HepG2 (cell line): ENCODE measurements at regions not wholly inside any gene's neighbourhood (a gene's known extent, or its start where the extent isn't known, plus 50 kb on each side); places are given as distances from the start of the nearest gene placed in this dataset.

Experiments
- ATAC-seq: fragments of 200-7000 bp; cut with Tn5 transposase; 3 replicates; pipeline ENCODE4 v1.9.1; 2020; ENCODE audit warnings: mild to moderate bottlenecking, moderate library complexity
- BruUV-seq: library from RNA; stranded (reverse); fragments of 400-500 nt; replicated peaks from 2 replicates; lab custom pipeline; 2021; lab: Mats Ljungman, UMichigan
- CTCF ChIA-PET: fragments of 300-600 bp; formaldehyde crosslinking; extraction: SDS; loops from one replicate; lab custom pipeline; 2021; ENCODE audit warnings: low total read pairs, inconsistent platforms, low intra/inter-chr PET ratio; lab: Yijun Ruan, JAX
- POLR2A ChIA-PET: fragments of 350-600 bp; sonication (Branson Sonifier 250); formaldehyde crosslinking; loops from one replicate; lab custom pipeline; 2020; ENCODE audit warnings: antibody characterized with exemption, inconsistent platforms; lab: Yijun Ruan, JAX
- DNase-seq: peaks from one replicate; pipeline ENCODE4 v3.0.0-alpha.2; 2015; ENCODE audit warnings: low spot score
- FAIRE-seq: peaks from 3 replicates; lab custom pipeline; 2011; peaks lifted over from hg19 to GRCh38; lab: Jason Lieb, UNC
- H2AFZ ChIP-seq: one replicate; pipeline ENCODE4 v1.6.1; 2011; ENCODE audit warnings: low read length, inconsistent platforms
- H3K27ac ChIP-seq: fragments of 300-600 bp; 3 replicates; pipeline ENCODE4 v1.8.0; 2011; ENCODE audit warnings: mixed run types, mild to moderate bottlenecking, mixed read lengths, low read length, inconsistent platforms; ENCODE audit not compliant: insufficient read depth; ENCODE audit errors: extremely low read length
- H3K27me3 ChIP-seq, 2 experiments: fragments of 200-600 bp in 1 of 2; 2 replicates in 1 of 2; 3 replicates in 1 of 2; pipeline versions ENCODE4 v1.6.0 to v1.8.0; 2011; ENCODE audit warnings: low read length in 2 of 2, mild to moderate bottlenecking in 2 of 2, moderate library complexity in 2 of 2, inconsistent platforms in 1 of 2; ENCODE audit not compliant: insufficient read depth in 2 of 2, control insufficient read depth in 1 of 2
- H3K36me3 ChIP-seq, 2 experiments: fragments of 200-600 bp in 1 of 2; replicated peaks in 1 of 2; 2 replicates in 1 of 2; 3 replicates in 1 of 2; pipeline versions ENCODE4 v1.5.1 to v1.8.0; 2011; ENCODE audit warnings: low read length in 2 of 2, inconsistent platforms in 1 of 2; ENCODE audit not compliant: insufficient read depth in 2 of 2, control insufficient read depth in 1 of 2
- H3K4me1 ChIP-seq: 2 replicates; pipeline ENCODE4 v1.5.1; 2012; ENCODE audit warnings: low read length, inconsistent platforms; ENCODE audit not compliant: insufficient read depth
- H3K4me2 ChIP-seq: 2 replicates; pipeline ENCODE4 v1.6.0; 2011; ENCODE audit warnings: low read depth, low read length, inconsistent platforms
- H3K4me3 ChIP-seq, 3 experiments: fragments of 200-600 bp in 1 of 3; sonication (generic), shearing (Covaris generic) in 1 of 3; replicated peaks in 1 of 3; 2 replicates each; pipeline ENCODE4 v1.5.1; 2011 to 2016; ENCODE audit warnings: low read length in 3 of 3, inconsistent platforms in 2 of 3, low read depth in 2 of 3, mild to moderate bottlenecking in 2 of 3, control low read depth in 1 of 3, mixed read lengths in 1 of 3; ENCODE audit not compliant: insufficient read depth in 1 of 3
- H3K79me2 ChIP-seq: one replicate; pipeline ENCODE4 v1.6.1; 2011; ENCODE audit warnings: low read length, inconsistent platforms; ENCODE audit not compliant: insufficient read depth
- H3K9ac ChIP-seq: 2 replicates; pipeline ENCODE4 v1.6.0; 2011; ENCODE audit warnings: mild to moderate bottlenecking, low read depth, low read length, inconsistent platforms; ENCODE audit not compliant: insufficient read depth
- H3K9me3 ChIP-seq: 2 replicates; pipeline ENCODE4 v1.5.1; 2012; ENCODE audit warnings: mild to moderate bottlenecking, low read length
- H4K20me1 ChIP-seq: 2 replicates; pipeline ENCODE4 v1.6.0; 2011; ENCODE audit warnings: inconsistent platforms, mild to moderate bottlenecking, low read length, moderate library complexity; ENCODE audit not compliant: insufficient read depth
- EZH2 ChIP-seq: conservative IDR thresholded peaks from 2 replicates; pipeline ENCODE4 v1.6.1; 2012; ENCODE audit warnings: mild to moderate bottlenecking, low read depth, low read length, moderate library complexity
- HNF4G ChIP-seq, 2 experiments: sonication (generic) in 1 of 2; formaldehyde crosslinking in 1 of 2; IDR thresholded peaks; 2 replicates each; pipeline versions ENCODE4 v1.4.0 to v1.6.1; 2011 to 2020; ENCODE audit warnings: borderline replicate concordance in 2 of 2, low read depth in 2 of 2, mild to moderate bottlenecking in 2 of 2, low read length in 1 of 2, missing genetic modification reagents in 1 of 2, moderate library complexity in 1 of 2
- MTF1 ChIP-seq: sonication (generic); formaldehyde crosslinking; IDR thresholded peaks from 2 replicates; pipeline ENCODE4 v1.5.0; 2020; ENCODE audit warnings: missing genetic modification reagents
- RAD21 ChIP-seq: fragments of 450-650 bp; formaldehyde crosslinking; IDR thresholded peaks from 2 replicates; pipeline ENCODE4 v1.5.0; 2020; ENCODE audit warnings: mild to moderate bottlenecking
- RXRB ChIP-seq: IDR thresholded peaks from 2 replicates; pipeline ENCODE4 v1.6.1; 2016; ENCODE audit warnings: borderline replicate concordance, missing genetic modification reagents, missing compliant biosample characterization
- ZFP1 ChIP-seq: IDR thresholded peaks from 2 replicates; pipeline ENCODE4 v1.6.1; 2016
- ZKSCAN8 ChIP-seq: IDR thresholded peaks from 2 replicates; pipeline ENCODE4 v1.6.1; 2016; ENCODE audit warnings: borderline replicate concordance, missing genetic modification reagents, missing compliant biosample characterization
- ZNF7 ChIP-seq: IDR thresholded peaks from 2 replicates; pipeline ENCODE4 v1.6.1; 2016; ENCODE audit warnings: missing biosample characterization, missing genetic modification reagents
- ZNF879 ChIP-seq: sonication (generic); formaldehyde crosslinking; IDR thresholded peaks from 2 replicates; pipeline ENCODE4 v1.8.1; 2023; ENCODE audit warnings: missing genetic modification reagents
- WGBS: methylation state at CpG from one replicate; pipeline ENCODE4 v1.1.6; 2017; ENCODE audit warnings: low lambda C conversion rate; 5-methylcytosine and 5-hydroxymethylcytosine counted together
- in situ Hi-C: cut with HindIII; loops from 2 replicates; pipeline ENCODE4 v1.10.0; 2017; ENCODE audit warnings: low pct_unique_long_range_greater_than_20kb; ENCODE audit not compliant: extremely low pct_ligation_motif_present
- intact Hi-C: fragments of 100-400 bp; cut with micrococcal nuclease; formaldehyde crosslinking; loops from one replicate; pipeline ENCODE4 v1.10.0; 2022; ENCODE audit not compliant: unreplicated experiment
- TF ChIP-seq, protein P1 (sequence below): sonication (generic); formaldehyde crosslinking; IDR thresholded peaks from 2 replicates; pipeline ENCODE4 v1.4.0; 2020; ENCODE audit warnings: mild to moderate bottlenecking, low read depth, missing genetic modification reagents

DNA sequence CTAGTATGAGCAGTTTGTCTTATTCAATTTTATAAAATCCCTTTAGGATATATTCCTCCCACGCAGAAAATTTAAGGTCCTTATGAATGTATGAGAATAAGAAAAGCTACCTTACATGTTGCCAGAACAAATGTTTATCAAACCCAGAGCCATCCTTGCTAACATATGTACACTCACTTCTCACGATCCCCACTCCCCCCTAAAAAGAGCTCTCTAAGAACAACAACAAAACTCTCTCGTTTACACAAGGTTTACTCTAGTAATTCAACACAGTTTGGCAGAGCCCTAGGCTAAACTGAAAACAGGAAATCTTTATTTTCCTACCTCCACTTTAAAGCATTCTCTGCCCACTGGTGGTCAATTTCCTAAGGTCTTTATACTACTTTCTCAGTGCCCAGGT, 504.9 kb downstream of the ZEB2 start:
- H3K27me3 ChIP-seq, result no peaks in the 10 kb centered on the region; a peak in 1 of 5 replicates
- intact Hi-C loops, result no loop called here
- H3K9me3 ChIP-seq, result no peaks in the 10 kb centered on the region
- WGBS, result 27% methylated on average over 3 of the region's 3 CpGs
- no peak overlapping the region for H3K4me2 ChIP-seq
- no peak for ATAC-seq
- H3K27ac ChIP-seq, result no peak overlapping the region
- no TSS peak for BruUV-seq
- H3K4me1 ChIP-seq, result 0 out of 2 replicates have a peak, but pooled peaks cover 6% of the 10 kb centered on the region
- in situ Hi-C loops, result no loop called here
- DNase-seq, result no peak
- H3K9ac ChIP-seq, result no peak overlapping the region
- POLR2A ChIA-PET, result no interaction called here
- CTCF ChIA-PET, result no interaction called here
- no peak overlapping the region for H3K4me3 ChIP-seq
- FAIRE-seq, result no peak
- no peaks in the 10 kb centered on the region for H3K79me2 ChIP-seq
- no peak for TF ChIP-seq RAD21 (CRISPR knock-in tag)
- TF ChIP-seq EZH2, result no peak
- no peak for TF ChIP-seq ZFP1 (CRISPR knock-in tag)
- no peak for TF ChIP-seq ZNF7
- TF ChIP-seq RXRB (CRISPR knock-in tag), result no peak
- no peak for TF ChIP-seq ZNF879 (CRISPR knock-in tag)
- TF ChIP-seq ZKSCAN8 (CRISPR knock-in tag), result no peak
- TF ChIP-seq HNF4G (IDR thresholded peaks at IDR 0.05; ENCODE audit: borderline replicate concordance, low read depth, low read length), result no peak
- TF ChIP-seq HNF4G (CRISPR knock-in tag; IDR thresholded peaks at IDR 0.05; ENCODE audit: borderline replicate concordance, low read depth), result no peak
- TF ChIP-seq, protein P1, sequence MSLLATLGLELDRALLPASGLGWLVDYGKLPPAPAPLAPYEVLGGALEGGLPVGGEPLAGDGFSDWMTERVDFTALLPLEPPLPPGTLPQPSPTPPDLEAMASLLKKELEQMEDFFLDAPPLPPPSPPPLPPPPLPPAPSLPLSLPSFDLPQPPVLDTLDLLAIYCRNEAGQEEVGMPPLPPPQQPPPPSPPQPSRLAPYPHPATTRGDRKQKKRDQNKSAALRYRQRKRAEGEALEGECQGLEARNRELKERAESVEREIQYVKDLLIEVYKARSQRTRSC (CRISPR knock-in tag), result no peak
- no peak for TF ChIP-seq MTF1 (CRISPR knock-in tag)
- no peaks in the 10 kb centered on the region for H4K20me1 ChIP-seq
- no peaks in the 10 kb centered on the region for H3K36me3 ChIP-seq
- H2AFZ ChIP-seq, result no peak overlapping the region
